ENCODE measurements at regions not wholly inside any gene's neighbourhood (a gene's known extent, or its start where the extent isn't known, plus 50 kb on each side); places are given as distances from the start of the nearest gene placed in this dataset.

- no peaks in the 10 kb centered on the region for H3K4me1 ChIP-seq
- H3K27ac ChIP-seq = no peak overlapping the region
- no peak for DNase-seq
- H3K36me3 ChIP-seq = no peaks in the 10 kb centered on the region
- TF ChIP-seq EP300 (IDR thresholded peaks at IDR 0.05; ENCODE audit: low read depth) = no peak
- TF ChIP-seq, protein P1, sequence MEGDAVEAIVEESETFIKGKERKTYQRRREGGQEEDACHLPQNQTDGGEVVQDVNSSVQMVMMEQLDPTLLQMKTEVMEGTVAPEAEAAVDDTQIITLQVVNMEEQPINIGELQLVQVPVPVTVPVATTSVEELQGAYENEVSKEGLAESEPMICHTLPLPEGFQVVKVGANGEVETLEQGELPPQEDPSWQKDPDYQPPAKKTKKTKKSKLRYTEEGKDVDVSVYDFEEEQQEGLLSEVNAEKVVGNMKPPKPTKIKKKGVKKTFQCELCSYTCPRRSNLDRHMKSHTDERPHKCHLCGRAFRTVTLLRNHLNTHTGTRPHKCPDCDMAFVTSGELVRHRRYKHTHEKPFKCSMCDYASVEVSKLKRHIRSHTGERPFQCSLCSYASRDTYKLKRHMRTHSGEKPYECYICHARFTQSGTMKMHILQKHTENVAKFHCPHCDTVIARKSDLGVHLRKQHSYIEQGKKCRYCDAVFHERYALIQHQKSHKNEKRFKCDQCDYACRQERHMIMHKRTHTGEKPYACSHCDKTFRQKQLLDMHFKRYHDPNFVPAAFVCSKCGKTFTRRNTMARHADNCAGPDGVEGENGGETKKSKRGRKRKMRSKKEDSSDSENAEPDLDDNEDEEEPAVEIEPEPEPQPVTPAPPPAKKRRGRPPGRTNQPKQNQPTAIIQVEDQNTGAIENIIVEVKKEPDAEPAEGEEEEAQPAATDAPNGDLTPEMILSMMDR (IDR thresholded peaks at IDR 0.05) = no peak
- no peak for TF ChIP-seq POLR2AphosphoS5 (IDR thresholded peaks at IDR 0.05)
- no peak for TF ChIP-seq POLR2A (IDR thresholded peaks at IDR 0.05)
- no peak overlapping the region for H3K4me3 ChIP-seq
- H3K9me3 ChIP-seq = peaks cover 0 to 3% of the 10 kb centered on the region in 2 donors
- H3K27me3 ChIP-seq = no peaks in the 10 kb centered on the region
- in situ Hi-C loops (cut with MboI; ENCODE audit: low pct_ligation_motif_present in 1 of 4, low pct_unique_long_range_greater_than_20kb in 1 of 4, low sequenced_read_pairs in 3 of 4) = no loop called here
- 44 to 66% methylated on average over 2 of the region's 2 CpGs for WGBS, 2 donors (ENCODE audit: low coverage in 1 of 2)
- intact Hi-C loops (cut with DNase I; ENCODE audit: low total_unique reads) = no loop called here
Measured at GRCh38 chr3:29050155-29050554, 230.7 kb upstream of the RBMS3 start.

GRCh38 chr3:29057326-29057725, 223.5 kb upstream of the RBMS3 start:
- in situ Hi-C loops (cut with MboI; ENCODE audit: low pct_ligation_motif_present in 1 of 4, low pct_unique_long_range_greater_than_20kb in 1 of 4, low sequenced_read_pairs in 3 of 4) = no loop called here

GRCh38 chr3:29064085-29064484, 216.8 kb upstream of the RBMS3 start:
- intact Hi-C loops (cut with DNase I; ENCODE audit: low total_unique reads) = no loop called here

More at GRCh38 chr3:29057326-29057725, 223.5 kb upstream of the RBMS3 start:
- no peaks in the 10 kb centered on the region for H3K4me1 ChIP-seq
- no peak overlapping the region for H3K4me3 ChIP-seq
- no peak for DNase-seq
- H3K27ac ChIP-seq = no peak overlapping the region
- intact Hi-C loops (cut with DNase I; ENCODE audit: low total_unique reads) = no loop called here
- H3K36me3 ChIP-seq = no peaks in the 10 kb centered on the region
- TF ChIP-seq POLR2A (IDR thresholded peaks at IDR 0.05) (no peak), EP300 (IDR thresholded peaks at IDR 0.05; ENCODE audit: low read depth) (no peak), POLR2AphosphoS5 (IDR thresholded peaks at IDR 0.05) (no peak)
- TF ChIP-seq, protein P1 (IDR thresholded peaks at IDR 0.05) = no peak
- H3K9me3 ChIP-seq = no peaks in the 10 kb centered on the region
- no peaks in the 10 kb centered on the region for H3K27me3 ChIP-seq

GRCh38 chr3:29065211-29065785, 215.6 kb upstream of the RBMS3 start:
- WGBS, 2 donors (ENCODE audit: low coverage in 1 of 2) = 25 to 29% methylated on average over 1 to 2 of the region's 2 CpGs
- Histone ChIP-seq H3K4me1 (peaks cover 0 to 8% (median 2%) of the 10 kb centered on the region in 4 donors), H3K9me3 (no peaks in the 10 kb centered on the region), H3K27ac (peak overlapping the region in 3 of 4 donors; percentile 4 to 33 (median 7)), H3K27me3 (no peaks in the 10 kb centered on the region), H3K4me3 (no peak overlapping the region), H3K36me3 (no peaks in the 10 kb centered on the region)
- TF ChIP-seq EP300 (IDR thresholded peaks at IDR 0.05; ENCODE audit: low read depth) (no peak), POLR2AphosphoS5 (IDR thresholded peaks at IDR 0.05) (peak in 1 of 3 donors; percentile 33)
- peak; percentile 29 for DNase-seq
- in situ Hi-C loops (cut with MboI; ENCODE audit: low pct_ligation_motif_present in 1 of 4, low pct_unique_long_range_greater_than_20kb in 1 of 4, low sequenced_read_pairs in 3 of 4) = no loop called here
- intact Hi-C loops (cut with DNase I; ENCODE audit: low total_unique reads) = no loop called here

More at GRCh38 chr3:29064085-29064484, 216.8 kb upstream of the RBMS3 start:
- TF ChIP-seq EP300 (IDR thresholded peaks at IDR 0.05; ENCODE audit: low read depth) = no peak
- no peak for TF ChIP-seq POLR2AphosphoS5 (IDR thresholded peaks at IDR 0.05)
- TF ChIP-seq POLR2A (IDR thresholded peaks at IDR 0.05) = no peak
- TF ChIP-seq, protein P1 (IDR thresholded peaks at IDR 0.05) = no peak
- WGBS, 2 donors (ENCODE audit: low coverage in 1 of 2) = 57 to 71% methylated on average over 1 of the region's 1 CpG
- Histone ChIP-seq H3K4me3 (no peak overlapping the region), H3K9me3 (no peaks in the 10 kb centered on the region), H3K27ac (peak overlapping the region in 1 of 4 donors; percentile 7), H3K27me3 (no peaks in the 10 kb centered on the region), H3K4me1 (peaks cover 0 to 8% (median 2%) of the 10 kb centered on the region in 4 donors), H3K36me3 (no peaks in the 10 kb centered on the region)
- in situ Hi-C loops (cut with MboI; ENCODE audit: low pct_ligation_motif_present in 1 of 4, low pct_unique_long_range_greater_than_20kb in 1 of 4, low sequenced_read_pairs in 3 of 4) = no loop called here
- no peak for DNase-seq

- Histone ChIP-seq H3K9me3 (no peaks in the 10 kb centered on the region), H3K4me1 (peaks cover 0 to 8% (median 2%) of the 10 kb centered on the region in 4 donors), H3K4me3 (no peak overlapping the region), H3K36me3 (no peaks in the 10 kb centered on the region), H3K27me3 (no peaks in the 10 kb centered on the region), H3K27ac (no peak overlapping the region)
- in situ Hi-C loops (cut with MboI; ENCODE audit: low pct_ligation_motif_present in 1 of 4, low pct_unique_long_range_greater_than_20kb in 1 of 4, low sequenced_read_pairs in 3 of 4) = no loop called here
- TF ChIP-seq POLR2A (IDR thresholded peaks at IDR 0.05) (no peak), POLR2AphosphoS5 (IDR thresholded peaks at IDR 0.05) (no peak), EP300 (IDR thresholded peaks at IDR 0.05; ENCODE audit: low read depth) (no peak)
- TF ChIP-seq, protein P1 (IDR thresholded peaks at IDR 0.05) = no peak
- intact Hi-C loops (cut with DNase I; ENCODE audit: low total_unique reads) = no loop called here
- 84 to 90% methylated on average over 4 of the region's 4 CpGs for WGBS, 2 donors (ENCODE audit: low coverage in 1 of 2)
- DNase-seq = no peak
Measured at GRCh38 chr3:29067007-29067406, 213.9 kb upstream of the RBMS3 start.

Data from transverse colon (tissue), 4 donors.